Ishikawa (cell line): ENCODE measurements at regions not wholly inside any gene's neighbourhood (a gene's known extent, or its start where the extent isn't known, plus 50 kb on each side); places are given as distances from the start of the nearest gene placed in this dataset.

Source experiments
- CEBPB ChIP-seq: IDR thresholded peaks from 2 replicates; pipeline ENCODE4 v1.6.1; 2012
- CREB1 ChIP-seq: IDR thresholded peaks from 2 replicates; pipeline ENCODE4 v1.6.1; 2012; ENCODE audit warnings: low read depth
- EGR1 ChIP-seq: IDR thresholded peaks from 2 replicates; pipeline ENCODE4 v1.6.1; 2012
- EP300 ChIP-seq: IDR thresholded peaks from 2 replicates; pipeline ENCODE4 v1.6.1; 2012; ENCODE audit warnings: borderline replicate concordance
- FOXM1 ChIP-seq: IDR thresholded peaks from 2 replicates; pipeline ENCODE4 v1.6.1; 2012; ENCODE audit warnings: low read depth, borderline replicate concordance
- NFIC ChIP-seq: IDR thresholded peaks from 2 replicates; pipeline ENCODE4 v1.6.1; 2012
- RAD21 ChIP-seq: IDR thresholded peaks from 2 replicates; pipeline ENCODE4 v1.6.1; 2012; ENCODE audit warnings: low read depth
- TAF1 ChIP-seq: IDR thresholded peaks from 2 replicates; pipeline ENCODE4 v1.6.1; 2012; ENCODE audit warnings: low read depth, mild to moderate bottlenecking
- TCF12 ChIP-seq: IDR thresholded peaks from 2 replicates; pipeline ENCODE4 v1.6.1; 2012; ENCODE audit warnings: low read depth
- TEAD4 ChIP-seq: IDR thresholded peaks from 2 replicates; pipeline ENCODE4 v1.6.1; 2012
- YY1 ChIP-seq: IDR thresholded peaks from 2 replicates; pipeline ENCODE4 v1.6.1; 2012; ENCODE audit warnings: low read depth
- ZBTB7A ChIP-seq: IDR thresholded peaks from 2 replicates; pipeline ENCODE4 v1.6.1; 2012; ENCODE audit warnings: low read depth
- TF ChIP-seq, protein P1 (sequence below): IDR thresholded peaks from 2 replicates; pipeline ENCODE4 v1.6.1; 2012
- TF ChIP-seq, protein P2 (sequence below): IDR thresholded peaks from 2 replicates; pipeline ENCODE4 v1.6.1; 2012
- TF ChIP-seq, protein P3 (sequence below): IDR thresholded peaks from 2 replicates; pipeline ENCODE4 v1.6.1; 2012; ENCODE audit warnings: low read depth, mild to moderate bottlenecking

DNA sequence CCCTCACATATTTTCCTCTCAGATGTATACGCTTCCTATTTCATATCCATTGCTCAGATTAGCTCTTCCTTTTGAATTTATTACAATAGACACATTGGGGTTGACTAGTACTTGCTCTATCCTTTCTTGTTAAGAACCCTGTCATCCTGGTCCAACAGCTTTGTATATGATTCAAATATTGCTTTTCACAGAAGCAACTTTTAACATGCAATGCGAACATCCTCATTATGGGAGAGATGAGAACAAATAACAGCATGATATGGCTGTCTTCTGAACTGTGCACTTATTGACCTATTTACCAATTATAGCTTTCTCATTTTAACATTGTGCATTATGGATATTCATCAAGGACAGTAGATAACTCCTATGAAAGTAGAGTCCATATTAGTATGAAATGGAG is 510.8 kb downstream of the PTPRC start:
- TF ChIP-seq, protein P1, sequence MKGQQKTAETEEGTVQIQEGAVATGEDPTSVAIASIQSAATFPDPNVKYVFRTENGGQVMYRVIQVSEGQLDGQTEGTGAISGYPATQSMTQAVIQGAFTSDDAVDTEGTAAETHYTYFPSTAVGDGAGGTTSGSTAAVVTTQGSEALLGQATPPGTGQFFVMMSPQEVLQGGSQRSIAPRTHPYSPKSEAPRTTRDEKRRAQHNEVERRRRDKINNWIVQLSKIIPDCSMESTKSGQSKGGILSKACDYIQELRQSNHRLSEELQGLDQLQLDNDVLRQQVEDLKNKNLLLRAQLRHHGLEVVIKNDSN: no peak
- no peak for TF ChIP-seq EGR1
- no peak for TF ChIP-seq TAF1
- TF ChIP-seq, protein P2, sequence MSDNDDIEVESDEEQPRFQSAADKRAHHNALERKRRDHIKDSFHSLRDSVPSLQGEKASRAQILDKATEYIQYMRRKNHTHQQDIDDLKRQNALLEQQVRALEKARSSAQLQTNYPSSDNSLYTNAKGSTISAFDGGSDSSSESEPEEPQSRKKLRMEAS: no peak
- no peak for TF ChIP-seq NFIC
- no peak for TF ChIP-seq TCF12
- TF ChIP-seq TEAD4: no peak
- TF ChIP-seq ZBTB7A: no peak

DNA sequence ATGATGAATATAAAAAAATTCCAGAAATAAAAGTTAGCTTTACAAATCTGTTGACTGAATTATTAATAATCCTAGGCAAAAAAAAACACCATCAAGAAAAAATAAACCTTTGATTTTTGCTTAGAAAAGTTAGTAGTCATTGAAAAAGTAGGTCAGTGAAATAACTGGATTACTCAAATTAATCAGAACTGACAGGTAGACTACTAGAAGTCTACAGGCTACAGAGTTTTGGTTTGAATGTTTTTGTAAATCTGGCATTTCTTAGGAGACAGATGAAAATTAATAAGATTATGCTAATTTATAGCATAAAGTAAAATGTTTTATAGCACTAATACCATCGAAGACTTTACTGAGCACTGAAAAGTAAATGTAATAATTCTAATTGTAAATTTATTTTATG is 511.9 kb downstream of the PTPRC start:
- TF ChIP-seq, protein P3, sequence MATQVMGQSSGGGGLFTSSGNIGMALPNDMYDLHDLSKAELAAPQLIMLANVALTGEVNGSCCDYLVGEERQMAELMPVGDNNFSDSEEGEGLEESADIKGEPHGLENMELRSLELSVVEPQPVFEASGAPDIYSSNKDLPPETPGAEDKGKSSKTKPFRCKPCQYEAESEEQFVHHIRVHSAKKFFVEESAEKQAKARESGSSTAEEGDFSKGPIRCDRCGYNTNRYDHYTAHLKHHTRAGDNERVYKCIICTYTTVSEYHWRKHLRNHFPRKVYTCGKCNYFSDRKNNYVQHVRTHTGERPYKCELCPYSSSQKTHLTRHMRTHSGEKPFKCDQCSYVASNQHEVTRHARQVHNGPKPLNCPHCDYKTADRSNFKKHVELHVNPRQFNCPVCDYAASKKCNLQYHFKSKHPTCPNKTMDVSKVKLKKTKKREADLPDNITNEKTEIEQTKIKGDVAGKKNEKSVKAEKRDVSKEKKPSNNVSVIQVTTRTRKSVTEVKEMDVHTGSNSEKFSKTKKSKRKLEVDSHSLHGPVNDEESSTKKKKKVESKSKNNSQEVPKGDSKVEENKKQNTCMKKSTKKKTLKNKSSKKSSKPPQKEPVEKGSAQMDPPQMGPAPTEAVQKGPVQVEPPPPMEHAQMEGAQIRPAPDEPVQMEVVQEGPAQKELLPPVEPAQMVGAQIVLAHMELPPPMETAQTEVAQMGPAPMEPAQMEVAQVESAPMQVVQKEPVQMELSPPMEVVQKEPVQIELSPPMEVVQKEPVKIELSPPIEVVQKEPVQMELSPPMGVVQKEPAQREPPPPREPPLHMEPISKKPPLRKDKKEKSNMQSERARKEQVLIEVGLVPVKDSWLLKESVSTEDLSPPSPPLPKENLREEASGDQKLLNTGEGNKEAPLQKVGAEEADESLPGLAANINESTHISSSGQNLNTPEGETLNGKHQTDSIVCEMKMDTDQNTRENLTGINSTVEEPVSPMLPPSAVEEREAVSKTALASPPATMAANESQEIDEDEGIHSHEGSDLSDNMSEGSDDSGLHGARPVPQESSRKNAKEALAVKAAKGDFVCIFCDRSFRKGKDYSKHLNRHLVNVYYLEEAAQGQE: no peak
- TF ChIP-seq EGR1 (no peak), TAF1 (no peak), FOXM1 (no peak), CREB1 (no peak), RAD21 (no peak), EP300 (no peak)
- TF ChIP-seq, protein P1: no peak

DNA sequence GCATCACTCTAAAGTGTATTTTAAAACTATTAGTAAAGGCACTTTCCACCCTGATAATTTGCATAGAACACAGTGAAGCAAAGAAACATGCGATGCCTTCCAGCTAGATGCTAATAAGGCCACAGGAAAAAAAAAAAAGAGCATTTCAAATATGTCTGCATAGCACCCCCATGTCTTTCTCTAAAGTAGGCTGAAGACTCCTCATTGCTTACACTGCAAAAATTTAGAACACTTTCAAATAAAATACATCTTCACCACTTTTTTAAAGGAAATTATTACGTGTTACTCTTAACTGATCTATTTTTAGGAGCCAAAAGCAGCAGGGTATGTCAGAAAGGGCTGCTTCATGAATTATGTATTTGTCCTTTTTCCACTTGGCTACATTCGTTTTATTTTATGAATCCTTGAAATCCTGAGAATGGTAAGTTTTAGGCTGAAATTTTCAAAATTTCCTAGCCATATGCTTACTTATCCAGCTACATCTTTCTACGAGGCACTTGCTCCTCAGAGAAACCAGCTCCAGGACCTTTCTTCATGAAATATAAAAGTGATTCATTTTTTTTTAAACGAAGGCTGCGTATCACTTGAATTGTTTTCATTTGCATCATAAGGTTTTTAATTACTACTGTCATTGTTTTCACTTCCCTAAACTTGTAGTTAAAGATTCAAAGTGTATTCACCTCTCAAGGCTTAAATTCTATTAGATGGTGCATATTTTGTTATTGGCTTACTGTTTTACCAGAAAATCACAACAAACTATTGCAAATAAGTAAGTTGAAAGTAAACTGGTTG is 513.0 kb downstream of the PTPRC start:
- no peak for TF ChIP-seq YY1
- no peak for TF ChIP-seq TCF12
- TF ChIP-seq, protein P2: no peak
- TF ChIP-seq FOXM1: no peak

DNA sequence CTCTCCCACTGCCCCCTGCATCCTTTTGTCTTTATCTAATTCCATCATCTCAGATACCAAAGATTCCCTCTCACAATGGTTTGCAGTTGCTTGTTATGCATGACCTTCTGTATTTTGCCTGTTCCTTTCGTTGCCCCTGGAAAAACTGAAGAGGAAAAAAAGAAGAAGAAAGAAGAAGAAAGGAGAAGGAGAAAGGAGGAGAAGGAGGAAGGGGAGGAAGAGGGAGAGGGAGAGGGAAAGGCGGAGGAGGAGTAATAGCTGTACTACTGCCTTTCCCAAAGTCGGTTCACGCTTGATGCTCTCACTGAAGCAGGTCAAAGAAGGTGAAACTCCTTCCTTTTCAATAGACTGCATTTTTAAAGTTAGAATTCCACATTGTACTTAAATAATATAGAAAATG is 513.8 kb downstream of the PTPRC start:
- no peak for TF ChIP-seq RAD21
- no peak for TF ChIP-seq TAF1
- no peak for TF ChIP-seq FOXM1
- TF ChIP-seq TCF12: no peak

DNA sequence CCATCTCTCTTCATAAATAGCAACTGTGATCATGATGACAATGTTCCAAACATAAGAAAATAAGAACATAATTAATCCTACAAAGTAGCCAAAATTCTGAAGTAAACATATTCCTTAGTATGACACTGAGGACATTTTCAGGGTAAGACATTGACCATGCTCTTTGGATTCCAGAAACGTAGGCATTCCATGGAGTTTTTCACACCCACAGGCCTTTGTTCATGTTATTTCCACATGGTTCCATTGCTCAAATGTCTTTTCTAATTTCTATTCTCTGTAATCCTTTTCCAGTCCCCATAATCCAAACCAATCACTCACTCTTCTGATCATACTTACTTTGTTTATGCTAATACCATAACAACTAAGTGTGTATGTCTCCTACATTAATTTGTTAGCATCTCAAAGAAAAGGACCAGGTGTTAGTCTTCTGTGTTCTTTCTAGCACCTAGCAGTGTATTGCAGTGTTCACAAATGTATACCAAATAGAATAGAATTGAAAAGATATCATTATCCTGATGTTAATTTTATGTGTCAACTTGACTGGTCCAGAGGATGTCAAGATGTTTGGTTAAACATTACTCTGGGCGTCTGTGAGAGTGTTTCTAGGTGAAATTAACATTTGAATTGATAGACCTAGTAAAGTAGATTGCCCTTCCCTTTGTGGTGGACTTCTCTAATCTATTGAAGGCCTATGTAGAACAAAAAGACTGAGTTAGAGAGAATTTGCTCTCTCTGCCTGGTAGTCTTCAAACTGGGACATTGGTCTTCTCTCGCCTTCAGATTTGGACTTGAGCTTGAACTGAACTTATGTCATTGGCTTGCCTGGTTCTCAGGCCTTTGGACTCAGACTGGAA is 516.6 kb downstream of the PTPRC start:
- no peak for TF ChIP-seq NFIC
- no peak for TF ChIP-seq TCF12
- TF ChIP-seq RAD21: no peak
- TF ChIP-seq YY1: no peak
- no peak for TF ChIP-seq EP300
- no peak for TF ChIP-seq EGR1
- TF ChIP-seq, protein P2: no peak
- no peak for TF ChIP-seq CEBPB
- TF ChIP-seq TAF1: no peak
- TF ChIP-seq ZBTB7A: no peak
- TF ChIP-seq, protein P1: no peak
- TF ChIP-seq FOXM1: no peak
- TF ChIP-seq, protein P3: no peak
- no peak for TF ChIP-seq CREB1
- TF ChIP-seq TEAD4: no peak
